Inflammatory macrophage treated with lipopolysaccharide for 1 hour (primary cell): ENCODE measurements at regions not wholly inside any gene's neighbourhood (a gene's known extent, or its start where the extent isn't known, plus 50 kb on each side); places are given as distances from the start of the nearest gene placed in this dataset.

Experiments used
- DNase-seq, 2 donors: peaks; one replicate each; pipeline ENCODE4 v3.0.0-alpha.2; 2020 to 2022

- no peak for DNase-seq
Observed at GRCh38 chr15:70469651-70470555, 293.5 kb downstream of the UACA start.

GRCh38 chr15:70469182-70469581, 294.2 kb downstream of the UACA start:
- DNase-seq, result no peak

- peak in 1 of 2 donors; percentile 46 for DNase-seq
Observed at GRCh38 chr15:70466895-70467529, 296.3 kb downstream of the UACA start.

- no peak for DNase-seq
Observed at GRCh38 chr15:70466305-70466704, 297.1 kb downstream of the UACA start.

GRCh38 chr15:70465812-70466211, 297.5 kb downstream of the UACA start:
- DNase-seq, result no peak

- DNase-seq, result peak in 1 of 2 donors; percentile 38
Observed at GRCh38 chr15:70463453-70463834, 299.9 kb downstream of the UACA start.

GRCh38 chr15:70461992-70462391, 301.4 kb downstream of the UACA start:
- DNase-seq, result no peak

- DNase-seq, result no peak
Observed at GRCh38 chr15:70461017-70461416, 302.3 kb downstream of the UACA start.

GRCh38 chr15:70459312-70459711, 304.0 kb downstream of the UACA start:
- DNase-seq, result peak in 1 of 2 donors; percentile 49

GRCh38 chr15:70453766-70454165, 309.6 kb downstream of the UACA start:
- DNase-seq, result no peak

GRCh38 chr15:70453238-70453637, 310.1 kb downstream of the UACA start:
- no peak for DNase-seq

- no peak for DNase-seq
Observed at GRCh38 chr15:70451821-70452653, 311.3 kb downstream of the UACA start.

- no peak for DNase-seq
Observed at GRCh38 chr15:70450142-70450443, 313.3 kb downstream of the UACA start.

GRCh38 chr15:70449311-70450141, 313.8 kb downstream of the UACA start:
- no peak for DNase-seq

- no peak for DNase-seq
Observed at GRCh38 chr15:70447928-70448698, 315.2 kb downstream of the UACA start.

- no peak for DNase-seq
Observed at GRCh38 chr15:70447521-70447920, 315.8 kb downstream of the UACA start.

GRCh38 chr15:70447081-70447480, 316.3 kb downstream of the UACA start:
- no peak for DNase-seq

- no peak for DNase-seq
Observed at GRCh38 chr15:70443486-70444273, 319.7 kb downstream of the UACA start.

- no peak for DNase-seq
Observed at GRCh38 chr15:70442616-70443321, 320.6 kb downstream of the UACA start.

- DNase-seq, result no peak
Observed at GRCh38 chr15:70442211-70442610, 321.1 kb downstream of the UACA start.
